Lower leg skin (tissue), 4 donors: ENCODE measurements at regions not wholly inside any gene's neighbourhood (a gene's known extent, or its start where the extent isn't known, plus 50 kb on each side); places are given as distances from the start of the nearest gene placed in this dataset.

ENCODE experiments used
- DNase-seq, 2 donors: peaks; one replicate each; pipeline ENCODE4 v3.0.0-alpha.2; 2019; ENCODE audit warnings: low spot score in 2 of 2
- H3K4me3 ChIP-seq: fragments of 200-600 bp; sonication (generic); 2 replicates; pipeline ENCODE4 v1.5.1; 2017; ENCODE audit warnings: mild to moderate bottlenecking, low read depth; ENCODE audit not compliant: poor library complexity, severe bottlenecking
- POLR2A ChIP-seq, 2 donors: fragments of 450-650 bp; IDR thresholded peaks; one replicate each; pipeline ENCODE4 v1.6.1; 2016 to 2017; ENCODE audit warnings: antibody characterized with exemption in 2 of 2, mild to moderate bottlenecking in 1 of 2, moderate library complexity in 1 of 2
- WGBS, 2 donors: methylation state at CpG; one replicate each; pipeline ENCODE4 v1.1.5; 2018; 5-methylcytosine and 5-hydroxymethylcytosine counted together
- intact Hi-C: fragments of 100-400 bp; cut with DNase I; formaldehyde crosslinking; loops from one replicate; pipeline ENCODE4 v1.15.0; 2023; ENCODE audit warnings: low total_unique reads
- TF ChIP-seq, protein P1 (sequence below), 3 donors: fragments of 450-650 bp; IDR thresholded peaks; one replicate each; pipeline ENCODE4 v1.5.1; 2016; ENCODE audit warnings: antibody characterized with exemption in 3 of 3, mild to moderate bottlenecking in 3 of 3, moderate library complexity in 2 of 3

DNA sequence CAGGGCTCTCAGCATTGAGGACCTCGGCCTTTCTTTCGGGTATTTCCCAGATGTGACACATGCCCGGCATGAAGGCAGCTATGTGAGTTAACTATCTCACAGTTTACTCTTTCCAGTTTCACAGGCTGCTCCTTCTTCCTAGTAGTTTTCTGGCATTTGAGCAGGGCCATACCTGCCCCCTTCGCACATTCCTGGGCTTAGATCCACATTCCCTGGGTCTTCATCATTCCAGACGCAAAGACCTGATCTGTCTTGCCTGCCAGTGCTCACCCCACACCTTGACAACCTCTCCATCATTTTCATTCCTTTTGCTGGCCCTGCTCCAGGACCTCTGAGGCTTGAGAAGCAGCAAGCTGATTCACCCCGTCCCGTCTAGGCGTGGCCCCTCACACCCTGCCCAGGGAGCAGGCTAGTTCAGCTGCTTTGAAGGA is 227.5 kb downstream of the WDR11 start:
- WGBS, 2 donors, result 53 to 56% methylated on average over 8 of the region's 8 CpGs
- TF ChIP-seq, protein P1, sequence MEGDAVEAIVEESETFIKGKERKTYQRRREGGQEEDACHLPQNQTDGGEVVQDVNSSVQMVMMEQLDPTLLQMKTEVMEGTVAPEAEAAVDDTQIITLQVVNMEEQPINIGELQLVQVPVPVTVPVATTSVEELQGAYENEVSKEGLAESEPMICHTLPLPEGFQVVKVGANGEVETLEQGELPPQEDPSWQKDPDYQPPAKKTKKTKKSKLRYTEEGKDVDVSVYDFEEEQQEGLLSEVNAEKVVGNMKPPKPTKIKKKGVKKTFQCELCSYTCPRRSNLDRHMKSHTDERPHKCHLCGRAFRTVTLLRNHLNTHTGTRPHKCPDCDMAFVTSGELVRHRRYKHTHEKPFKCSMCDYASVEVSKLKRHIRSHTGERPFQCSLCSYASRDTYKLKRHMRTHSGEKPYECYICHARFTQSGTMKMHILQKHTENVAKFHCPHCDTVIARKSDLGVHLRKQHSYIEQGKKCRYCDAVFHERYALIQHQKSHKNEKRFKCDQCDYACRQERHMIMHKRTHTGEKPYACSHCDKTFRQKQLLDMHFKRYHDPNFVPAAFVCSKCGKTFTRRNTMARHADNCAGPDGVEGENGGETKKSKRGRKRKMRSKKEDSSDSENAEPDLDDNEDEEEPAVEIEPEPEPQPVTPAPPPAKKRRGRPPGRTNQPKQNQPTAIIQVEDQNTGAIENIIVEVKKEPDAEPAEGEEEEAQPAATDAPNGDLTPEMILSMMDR (IDR thresholded peaks at IDR 0.05), result no peak
- no peak for TF ChIP-seq POLR2A (IDR thresholded peaks at IDR 0.05)
- intact Hi-C loops, result no loop called here
- peak; percentile 75 to 88 for DNase-seq
- H3K4me3 ChIP-seq, result no peak overlapping the region

DNA sequence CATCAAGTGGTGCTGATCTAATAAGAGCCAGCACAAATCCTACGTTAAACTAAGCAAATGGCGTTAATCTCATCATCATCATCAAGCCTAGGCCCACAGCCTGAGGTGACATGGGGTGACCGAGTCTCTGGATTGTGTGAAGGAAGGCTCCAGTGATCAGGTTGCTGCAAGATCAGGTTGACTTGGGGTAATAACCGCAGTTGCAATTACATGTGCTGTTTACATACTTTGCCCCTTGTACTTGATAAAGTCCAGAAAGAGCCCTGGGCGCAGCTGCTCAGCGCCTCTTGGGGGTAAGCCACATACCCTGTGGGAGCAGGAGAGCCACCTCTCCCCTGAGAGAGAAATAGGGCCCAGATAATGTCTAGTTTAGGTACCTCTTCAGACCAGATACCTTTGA is 228.1 kb downstream of the WDR11 start:
- intact Hi-C loops, result no loop called here
- TF ChIP-seq POLR2A (IDR thresholded peaks at IDR 0.05), result no peak
- TF ChIP-seq, protein P1 (IDR thresholded peaks at IDR 0.05), result no peak
- no peak overlapping the region for H3K4me3 ChIP-seq
- peak in 1 of 2 donors; percentile 62 for DNase-seq
- 57 to 64% methylated on average over 6 of the region's 6 CpGs for WGBS, 2 donors

DNA sequence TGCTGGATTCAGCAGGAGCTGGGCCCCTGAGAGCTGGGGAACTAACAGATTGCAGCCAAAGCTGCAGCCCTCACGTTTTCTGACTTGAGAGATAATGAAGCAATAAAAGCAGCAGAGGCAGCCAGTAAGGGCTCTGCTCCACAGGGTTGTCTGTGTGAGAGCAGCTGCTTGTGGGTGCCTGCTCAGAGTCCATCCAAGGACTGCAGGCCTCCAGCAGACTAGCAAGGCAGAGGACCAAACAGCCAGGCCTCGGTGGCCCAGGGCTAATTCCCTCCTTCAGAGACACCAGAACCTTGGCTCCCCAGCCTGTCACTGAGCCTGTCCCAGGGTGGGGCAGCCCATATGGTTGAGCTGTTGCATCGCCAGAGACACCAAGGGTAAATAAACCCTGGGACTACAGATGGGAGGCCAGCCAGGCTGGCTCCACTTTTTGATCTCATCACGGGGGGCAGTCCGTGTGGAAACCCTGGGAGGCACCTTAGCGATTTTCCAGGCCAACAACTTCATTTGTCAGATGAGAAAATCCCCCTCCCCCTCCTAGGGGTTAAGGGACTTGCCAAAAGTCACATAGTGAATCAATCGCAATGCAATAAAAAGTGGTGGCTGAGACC is 229.2 kb downstream of the WDR11 start:
- intact Hi-C loops, result no loop called here
- no peak for TF ChIP-seq POLR2A (IDR thresholded peaks at IDR 0.05)
- TF ChIP-seq, protein P1 (IDR thresholded peaks at IDR 0.05), result no peak
- WGBS, 2 donors, result 14 to 16% methylated on average over 7 of the region's 7 CpGs
- no peak for DNase-seq
- H3K4me3 ChIP-seq, result no peak overlapping the region

DNA sequence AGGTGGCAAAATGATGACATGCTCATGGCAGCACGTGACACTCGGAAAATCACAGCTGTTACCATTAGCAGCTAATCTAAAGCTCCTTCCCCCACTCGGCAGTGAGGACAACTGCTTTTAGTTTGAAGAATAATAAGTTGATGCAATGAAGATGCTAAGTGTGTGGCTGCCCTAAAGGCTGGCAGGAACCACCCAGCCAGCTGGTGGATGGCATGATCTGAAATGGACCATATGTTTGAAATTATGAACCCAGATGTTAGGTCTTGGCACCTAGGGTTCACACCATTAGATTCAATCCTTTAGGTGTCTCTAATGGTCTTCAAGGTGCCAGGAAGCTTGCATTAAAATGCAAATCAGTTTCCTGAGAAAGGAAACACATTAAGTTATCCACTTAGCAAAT is 230.1 kb downstream of the WDR11 start:
- no peak overlapping the region for H3K4me3 ChIP-seq
- DNase-seq, result no peak
- WGBS, 2 donors, result 70 to 84% methylated on average over 3 of the region's 3 CpGs
- TF ChIP-seq POLR2A (IDR thresholded peaks at IDR 0.05), result no peak
- TF ChIP-seq, protein P1 (IDR thresholded peaks at IDR 0.05), result no peak
- intact Hi-C loops, result no loop called here

DNA sequence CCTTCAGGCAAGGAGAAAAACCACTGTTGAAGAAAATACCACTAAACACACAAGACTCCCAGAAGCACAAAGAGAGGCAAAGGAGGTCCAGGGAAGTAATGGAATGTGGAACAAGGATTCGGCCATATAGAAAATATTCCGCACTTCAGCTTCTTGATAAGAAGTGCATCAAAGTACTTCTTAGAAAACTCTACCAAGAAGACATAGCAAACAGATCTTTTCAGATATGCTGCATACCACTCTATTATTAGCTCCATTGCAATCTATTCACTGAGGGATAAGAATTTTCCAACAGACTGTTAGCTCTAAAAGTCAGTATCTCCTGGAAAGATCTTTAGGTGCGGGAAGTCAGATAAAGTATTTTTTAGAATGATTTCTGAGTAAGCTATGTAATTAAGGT is 231.8 kb downstream of the WDR11 start:
- intact Hi-C loops, result no loop called here
- WGBS, 2 donors, result 89% methylated on average over 3 of the region's 3 CpGs
- DNase-seq, result no peak
- TF ChIP-seq POLR2A (IDR thresholded peaks at IDR 0.05), result no peak
- TF ChIP-seq, protein P1 (IDR thresholded peaks at IDR 0.05), result no peak
- H3K4me3 ChIP-seq, result no peak overlapping the region
